T47D (cell line): ENCODE measurements at regions not wholly inside any gene's neighbourhood (a gene's known extent, or its start where the extent isn't known, plus 50 kb on each side); places are given as distances from the start of the nearest gene placed in this dataset.

ENCODE experiments used
- DNase-seq, 2 experiments: peaks; one replicate each; pipeline versions ENCODE4 v3.0.0 to v3.0.0-alpha.2; 2011 to 2012; ENCODE audit warnings: low read depth in 1 of 2, low spot score in 1 of 2
- JUND ChIP-seq: IDR thresholded peaks from 2 replicates; pipeline ENCODE4 v1.6.1; 2012; ENCODE audit warnings: low read depth
- in situ Hi-C: cut with HindIII; loops from 2 replicates; pipeline ENCODE4 v1.10.0; 2016; ENCODE audit warnings: low sequenced_read_pairs, low pct_unique_long_range_greater_than_20kb

GRCh38 chr7:22610263-22610662 is 110.3 kb upstream of the STEAP1B start:
- no peak for DNase-seq
- in situ Hi-C loops: no loop called here
- no peak for TF ChIP-seq JUND

DNA sequence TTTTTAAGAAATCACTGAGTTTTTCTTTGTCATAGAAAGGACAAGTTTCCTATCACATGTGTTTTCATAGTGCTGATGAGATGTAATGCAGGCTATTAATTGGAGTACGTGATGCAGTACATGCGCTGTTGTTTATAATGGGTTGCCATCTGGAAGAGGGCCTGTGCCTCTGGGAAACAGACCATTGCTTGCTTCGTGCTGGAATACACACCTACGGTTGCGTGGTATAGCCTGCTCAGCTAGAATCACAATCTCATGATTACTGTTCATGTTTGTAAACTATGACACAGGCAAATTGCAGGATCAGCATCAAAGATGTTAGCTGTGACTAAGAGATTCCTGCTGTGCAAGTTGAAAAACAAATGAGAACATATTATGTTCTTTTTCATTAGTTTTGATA is 107.2 kb upstream of the STEAP1B start:
- in situ Hi-C loops: no loop called here
- no peak for TF ChIP-seq JUND
- no peak for DNase-seq

- in situ Hi-C loops: no loop called here
- DNase-seq: no peak
- TF ChIP-seq JUND: no peak
These were observed 104.3 kb upstream of the STEAP1B start for GRCh38 chr7:22604246-22604645.

DNA sequence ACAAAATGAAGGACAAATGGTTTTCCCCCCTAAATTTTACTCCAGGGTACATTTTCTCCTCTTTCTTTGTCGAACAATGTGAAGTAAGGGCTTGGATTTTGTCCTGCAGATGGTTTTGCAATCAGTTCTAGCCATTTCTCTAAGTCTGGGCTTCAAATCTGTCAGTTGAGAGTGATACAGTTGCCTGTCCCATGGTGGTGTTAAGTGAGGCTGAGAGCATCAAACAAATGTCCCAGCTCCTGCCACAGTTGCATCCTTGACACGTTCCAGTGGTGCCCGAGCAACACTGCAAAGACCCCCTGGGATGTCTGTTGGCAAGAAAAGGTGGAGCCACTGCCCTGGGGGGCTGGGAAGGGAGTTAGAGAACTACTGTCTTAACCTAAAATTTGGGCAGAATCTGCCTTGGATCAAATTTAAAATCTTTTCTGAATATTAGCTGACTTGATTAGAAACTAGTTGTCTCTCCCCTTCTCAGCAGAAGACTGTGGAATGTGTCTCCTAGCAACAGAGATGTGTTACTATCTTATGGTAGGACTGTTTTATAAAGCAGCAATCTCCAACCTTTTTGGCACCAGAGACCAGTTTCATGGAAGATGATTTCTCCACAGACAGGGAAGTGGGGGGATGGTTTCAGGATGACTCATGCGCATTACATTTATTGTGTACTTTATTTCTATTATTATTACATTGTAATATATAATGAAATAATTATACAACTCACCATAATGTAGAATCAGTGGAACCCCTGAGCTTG is 102.0 kb upstream of the STEAP1B start:
- no peak for TF ChIP-seq JUND
- no peak for DNase-seq
- in situ Hi-C loops: no loop called here

DNA sequence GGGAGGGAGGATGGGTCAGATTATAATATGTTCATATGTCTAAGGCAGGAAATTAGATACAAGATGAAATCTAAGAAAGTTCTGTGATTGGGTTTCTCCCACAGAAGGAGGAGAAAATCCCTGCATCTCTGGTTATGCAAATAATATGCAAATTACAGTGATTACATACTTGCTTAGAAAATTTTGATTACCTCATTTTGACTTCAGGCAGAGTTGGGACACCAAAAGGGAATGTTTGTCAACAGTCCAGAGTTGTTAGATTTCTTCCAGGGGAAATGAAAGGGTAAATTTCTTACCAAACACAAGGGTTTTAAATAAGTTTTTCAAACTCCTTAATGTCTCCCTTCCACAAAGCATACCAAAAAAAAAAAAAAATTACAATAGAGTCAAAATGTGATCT is 101.4 kb upstream of the STEAP1B start:
- TF ChIP-seq JUND: no peak
- DNase-seq: no peak
- in situ Hi-C loops: no loop called here

GRCh38 chr7:22601003-22601402 is 101.0 kb upstream of the STEAP1B start:
- in situ Hi-C loops: no loop called here
- DNase-seq: no peak
- TF ChIP-seq JUND: no peak

- no peak for TF ChIP-seq JUND
- DNase-seq: no peak
- in situ Hi-C loops: no loop called here
These were observed 98.4 kb upstream of the STEAP1B start for GRCh38 chr7:22598318-22598920.

- in situ Hi-C loops: no loop called here
- DNase-seq: no peak
These were observed 97.9 kb upstream of the STEAP1B start for GRCh38 chr7:22597844-22598243.

DNA sequence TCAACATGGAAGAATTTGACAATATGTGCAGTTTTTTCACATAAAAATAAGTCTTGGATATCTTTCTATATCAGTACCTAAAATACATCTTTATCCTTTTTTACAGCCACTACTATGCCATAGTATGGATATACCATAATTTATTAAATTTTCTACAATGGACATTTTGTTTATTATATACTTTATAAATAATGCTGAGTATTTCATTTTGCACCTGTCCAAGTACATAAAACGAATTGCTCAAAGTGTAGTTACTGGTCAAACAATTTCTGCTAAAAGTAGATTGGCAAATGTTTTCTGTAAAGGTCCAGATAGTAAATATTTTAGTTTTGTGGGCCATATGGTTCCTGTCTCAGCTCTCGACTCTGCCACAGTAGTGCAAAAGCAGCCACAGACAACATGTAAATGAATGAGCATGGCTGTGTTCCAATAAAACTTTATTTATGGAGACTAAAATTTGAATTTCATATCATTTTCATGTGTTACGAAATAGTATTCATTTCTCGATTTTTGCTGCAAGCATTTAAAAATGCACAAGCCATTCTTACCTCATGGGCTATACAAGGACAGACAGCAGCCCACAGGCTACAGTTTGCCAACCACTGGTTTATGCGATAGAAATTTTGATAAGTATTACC is 96.9 kb upstream of the STEAP1B start:
- DNase-seq: no peak
- TF ChIP-seq JUND: no peak
- in situ Hi-C loops: no loop called here

More at GRCh38 chr7:22597844-22598243, 97.9 kb upstream of the STEAP1B start:
- no peak for TF ChIP-seq JUND

DNA sequence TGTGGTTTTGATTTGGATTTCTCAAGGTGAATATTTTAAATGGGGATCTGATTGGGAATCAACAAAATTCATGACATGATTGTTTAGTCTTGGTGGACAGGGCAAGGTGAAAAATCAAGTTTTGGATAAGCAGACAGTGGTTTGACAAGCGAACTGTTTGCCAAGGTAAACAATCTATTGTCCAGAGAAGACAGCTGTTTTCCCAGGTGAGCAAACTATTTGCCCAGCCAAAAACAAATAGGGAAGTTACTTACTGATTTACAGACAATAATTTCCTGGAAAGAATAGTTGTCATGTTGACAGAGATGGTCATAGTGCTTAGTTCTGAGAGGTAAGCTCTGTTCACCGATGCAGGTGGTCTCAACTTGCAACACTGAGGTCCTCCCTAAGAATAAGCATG is 94.0 kb upstream of the STEAP1B start:
- TF ChIP-seq JUND: no peak
- in situ Hi-C loops: no loop called here
- peak in 1 of 2 experiments; percentile 89 for DNase-seq

GRCh38 chr7:22591271-22591670 is 91.3 kb upstream of the STEAP1B start:
- TF ChIP-seq JUND: no peak
- in situ Hi-C loops: no loop called here
- DNase-seq: no peak

- no peak for TF ChIP-seq JUND
- DNase-seq: no peak
- in situ Hi-C loops: no loop called here
These were observed 89.7 kb upstream of the STEAP1B start for GRCh38 chr7:22589641-22590201.

DNA sequence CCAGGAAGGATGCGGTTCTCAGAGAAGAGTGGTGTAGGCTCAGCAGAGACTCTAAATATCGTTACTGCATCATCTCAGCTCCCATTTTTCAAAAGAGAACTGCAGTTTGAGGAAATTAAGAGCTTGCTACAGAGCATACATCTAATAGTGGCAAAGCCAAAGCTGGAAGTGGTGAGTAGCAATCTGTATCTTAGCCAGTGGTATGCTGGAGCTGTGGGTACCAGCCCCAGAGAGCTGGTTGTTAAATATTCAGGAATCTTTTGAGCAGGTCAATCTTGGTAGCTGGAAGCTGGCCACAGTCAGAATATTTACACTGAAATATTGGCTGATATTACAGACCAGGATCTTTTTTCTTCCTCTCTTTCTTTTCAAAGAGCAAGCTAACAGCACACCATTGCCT is 88.4 kb upstream of the STEAP1B start:
- DNase-seq: no peak
- TF ChIP-seq JUND: no peak
- in situ Hi-C loops: no loop called here
